ENCODE measurements at regions not wholly inside any gene's neighbourhood (a gene's known extent, or its start where the extent isn't known, plus 50 kb on each side); places are given as distances from the start of the nearest gene placed in this dataset.

GRCh38 chr12:87806310-87806709, 222.9 kb downstream of the C12orf50 start:
- peaks cover 5 to 6% of the 10 kb centered on the region in 2 experiments; a peak in 2 of 4 replicates for H3K4me1 Mint-ChIP-seq
- no peak overlapping the region for H2BK5ac ChIP-seq (ENCODE audit: insufficient read length, low read length)
- no peak overlapping the region for H3K9ac ChIP-seq (ENCODE audit: extremely low read depth, insufficient read length, low read length)
- H2BK12ac ChIP-seq (ENCODE audit: insufficient read length, low read depth, low read length) = no peak overlapping the region
- H2BK15ac ChIP-seq (ENCODE audit: low read depth, low read length) = no peak overlapping the region
- no peak overlapping the region for H3T11ph ChIP-seq (ENCODE audit: low read length)
- no peaks in the 10 kb centered on the region for H3K4me1 ChIP-seq (ENCODE audit: insufficient read depth, low read length)
- no peaks in the 10 kb centered on the region for H3K27me3 Mint-ChIP-seq (ENCODE audit: low read depth)
- H3K79me1 ChIP-seq (ENCODE audit: insufficient read depth, low read depth, low read length, poor library complexity, severe bottlenecking) = no peaks in the 10 kb centered on the region
- no peaks in the 10 kb centered on the region for H3K23me2 ChIP-seq (ENCODE audit: insufficient read length, low read depth, low read length, poor library complexity, severe bottlenecking)
- no peak for DNase-seq
- H3K9me3 ChIP-seq (ENCODE audit: control insufficient read depth, low read depth, low read length) = no peaks in the 10 kb centered on the region
- no peak overlapping the region for H4K91ac ChIP-seq (ENCODE audit: insufficient read length, low read depth, low read length)
- H3K18ac ChIP-seq (ENCODE audit: insufficient read length, low read depth, low read length) = no peak overlapping the region
- no peak overlapping the region for H3K4me3 Mint-ChIP-seq
- no CpG with 5 or more reads among the region's 4 CpGs for WGBS (ENCODE audit: extremely low coverage, insufficient read length, low lambda C conversion rate)
- no peak overlapping the region for H2AK5ac ChIP-seq (ENCODE audit: insufficient read length, low read length)
- H2BK20ac ChIP-seq (ENCODE audit: low read depth, low read length, poor library complexity, severe bottlenecking) = no peak overlapping the region
- H4K20me1 ChIP-seq (ENCODE audit: control insufficient read depth, insufficient read depth, insufficient read length) = no peaks in the 10 kb centered on the region
- no peak overlapping the region; a peak in 1 of 7 replicates for H3K27ac Mint-ChIP-seq
- no peak overlapping the region for H3K23ac ChIP-seq (ENCODE audit: insufficient read length, low read depth, low read length)
- H3K27ac ChIP-seq (ENCODE audit: insufficient read length, low read depth, low read length) = no peak overlapping the region
- no peaks in the 10 kb centered on the region for H3K27me3 ChIP-seq (ENCODE audit: insufficient read depth, low read length)
- no peak overlapping the region for H3K4me2 ChIP-seq (ENCODE audit: insufficient read depth, insufficient read length, low read length)
- no peak overlapping the region for H3K56ac ChIP-seq (ENCODE audit: insufficient read length, low read depth, low read length)
- no peak overlapping the region for H3K14ac ChIP-seq (ENCODE audit: insufficient read depth, low read length)
- no peaks in the 10 kb centered on the region for H3K36me3 Mint-ChIP-seq (ENCODE audit: insufficient read depth in 1 of 3, low read depth in 3 of 3)
- no peak overlapping the region for H4K8ac ChIP-seq (replicated peaks; ENCODE audit: insufficient read length, low read depth, low read length)
- no peaks in the 10 kb centered on the region for H3K79me2 ChIP-seq (ENCODE audit: insufficient read depth, low read length)
- no peak overlapping the region for H2AFZ ChIP-seq (ENCODE audit: low read length)
- no peak overlapping the region for H2BK120ac ChIP-seq (ENCODE audit: low read depth, low read length, poor library complexity, severe bottlenecking)
- no peak overlapping the region for H4K5ac ChIP-seq (ENCODE audit: insufficient read length, low read depth, low read length)
- no peaks in the 10 kb centered on the region for H3K9me3 Mint-ChIP-seq
- TF ChIP-seq CTCF (conservative IDR thresholded peaks at IDR 0.05) = no peak
- H3K4ac ChIP-seq (ENCODE audit: low read depth, low read length) = no peak overlapping the region
